IPS DF 19.7 (cell line): ENCODE measurements at regions not wholly inside any gene's neighbourhood (a gene's known extent, or its start where the extent isn't known, plus 50 kb on each side); places are given as distances from the start of the nearest gene placed in this dataset.

Experiments
- DNase-seq: peaks from one replicate; pipeline ENCODE4 v3.0.0-alpha.2; 2013; ENCODE audit warnings: low read depth, low spot score

DNA sequence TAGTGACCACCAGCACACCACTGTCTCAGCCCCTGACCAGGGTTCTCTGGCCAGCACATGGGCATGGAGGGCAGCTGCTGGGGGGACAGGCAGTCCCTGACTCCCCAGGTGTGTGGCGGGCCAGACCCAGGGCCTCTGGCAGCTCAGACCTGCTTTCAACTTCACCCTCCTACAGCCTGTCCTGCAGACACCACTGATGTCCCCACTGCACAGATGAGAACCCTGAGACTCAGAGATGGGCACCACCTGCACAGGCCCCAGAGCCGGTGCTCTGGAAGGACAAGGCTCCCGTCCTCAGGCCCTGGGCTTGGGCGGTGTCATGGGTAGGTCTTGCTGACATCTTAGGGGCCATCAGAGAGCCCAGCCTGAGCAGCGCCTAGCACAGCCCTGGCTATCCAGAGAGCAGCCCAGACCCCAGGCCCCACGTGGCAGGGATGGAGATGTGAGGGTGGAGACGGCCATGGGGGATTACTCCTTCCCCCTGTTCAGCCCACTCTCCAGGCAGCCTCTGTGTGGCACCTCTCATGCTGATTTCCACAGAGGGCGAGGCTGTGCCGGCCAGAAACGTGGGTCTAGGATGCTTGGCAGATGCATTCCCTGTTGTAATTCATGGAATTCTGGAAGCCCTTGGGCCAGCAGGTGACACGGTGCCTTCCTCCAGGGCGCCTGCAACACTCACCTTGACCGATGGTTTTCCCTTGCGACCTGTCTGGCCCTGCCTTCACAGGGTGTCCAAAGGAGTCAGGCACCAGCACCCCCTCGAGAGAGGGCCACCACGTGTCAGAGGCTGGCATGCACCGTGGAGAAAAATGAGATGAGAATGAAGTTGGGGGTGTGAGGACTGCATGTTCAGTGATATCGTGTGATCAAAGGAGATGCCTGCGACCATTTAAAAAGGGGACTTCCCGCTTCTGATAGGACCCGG lies 61.2 kb upstream of the GLI2 start:
- no peak for DNase-seq

DNA sequence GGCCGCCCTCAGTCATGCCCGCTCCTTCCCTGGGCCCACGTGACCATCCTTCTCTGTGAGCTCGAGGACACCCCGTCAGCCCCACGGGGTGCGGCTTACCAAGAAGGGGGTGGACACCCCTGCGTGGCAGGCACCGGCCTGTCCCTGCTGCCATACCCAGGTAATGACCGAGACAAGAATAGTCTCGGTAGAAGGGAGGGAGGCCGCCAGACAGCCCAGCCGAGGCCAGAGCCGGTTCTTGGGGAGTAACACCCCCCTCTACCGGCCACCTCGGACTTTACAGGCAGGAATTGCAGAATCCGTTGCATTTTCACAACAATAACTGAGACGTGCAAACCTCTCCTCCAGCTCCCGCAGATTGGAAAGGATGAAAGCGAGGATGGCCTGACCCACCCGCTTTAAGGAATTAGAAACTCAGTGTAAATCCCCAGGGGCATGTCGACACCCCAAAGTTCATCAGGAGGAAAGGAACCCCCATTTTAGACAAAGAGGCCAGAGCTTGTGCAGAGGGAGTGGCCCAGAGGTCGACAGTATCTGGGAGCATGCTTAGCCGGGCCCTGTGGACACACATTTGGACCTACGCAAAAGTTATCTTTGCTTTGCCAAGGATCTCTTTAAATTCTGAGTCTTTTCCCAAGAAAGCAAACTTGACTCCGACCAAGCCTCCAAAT lies 60.1 kb upstream of the GLI2 start:
- no peak for DNase-seq

DNA sequence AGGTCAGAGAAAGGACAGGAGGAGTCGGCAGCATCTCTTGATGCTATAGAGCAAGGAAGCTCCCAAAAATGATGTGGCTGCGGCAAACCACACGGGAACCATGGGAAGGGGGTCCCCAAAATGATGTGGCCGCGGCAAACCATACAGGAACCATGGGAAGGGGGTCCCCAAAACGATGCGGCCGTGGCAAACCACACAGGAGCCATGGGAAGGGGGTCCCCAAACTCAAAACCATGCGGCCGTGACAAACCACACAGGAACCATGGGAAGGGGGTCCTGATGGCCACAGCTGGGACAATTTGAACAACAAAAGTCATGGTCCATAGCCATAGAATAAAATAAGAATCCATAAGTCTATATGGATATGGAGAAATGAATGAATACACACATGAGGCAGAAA lies 58.4 kb upstream of the GLI2 start:
- no peak for DNase-seq

DNA sequence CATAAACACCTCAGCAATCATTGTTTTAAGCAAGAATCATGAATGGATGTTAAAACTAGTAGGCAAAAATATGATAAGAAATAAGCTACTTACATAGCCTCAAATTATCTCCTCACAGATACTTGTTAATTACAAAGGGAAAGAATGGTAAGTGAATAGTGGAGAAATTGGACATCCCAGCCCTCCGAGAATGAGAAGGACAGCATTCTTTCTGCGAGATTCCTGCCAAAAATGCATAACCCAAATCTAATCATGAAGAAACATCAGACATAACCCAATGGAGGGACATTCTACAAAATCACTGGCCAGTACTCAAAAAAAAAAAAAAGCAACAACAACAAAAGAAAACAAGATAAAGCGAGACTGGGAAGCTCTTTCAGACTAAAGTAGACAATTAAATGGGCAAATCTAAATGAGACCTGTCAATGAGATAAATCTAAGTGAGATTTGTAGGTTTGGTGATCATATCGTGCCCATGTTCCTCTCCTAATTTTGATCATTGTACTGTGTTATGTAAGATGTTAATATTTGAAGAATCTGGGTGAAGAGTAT lies 57.9 kb upstream of the GLI2 start:
- no peak for DNase-seq

- no peak for DNase-seq
Measured at GRCh38 chr2:120678251-120678650, 57.4 kb upstream of the GLI2 start.

DNA sequence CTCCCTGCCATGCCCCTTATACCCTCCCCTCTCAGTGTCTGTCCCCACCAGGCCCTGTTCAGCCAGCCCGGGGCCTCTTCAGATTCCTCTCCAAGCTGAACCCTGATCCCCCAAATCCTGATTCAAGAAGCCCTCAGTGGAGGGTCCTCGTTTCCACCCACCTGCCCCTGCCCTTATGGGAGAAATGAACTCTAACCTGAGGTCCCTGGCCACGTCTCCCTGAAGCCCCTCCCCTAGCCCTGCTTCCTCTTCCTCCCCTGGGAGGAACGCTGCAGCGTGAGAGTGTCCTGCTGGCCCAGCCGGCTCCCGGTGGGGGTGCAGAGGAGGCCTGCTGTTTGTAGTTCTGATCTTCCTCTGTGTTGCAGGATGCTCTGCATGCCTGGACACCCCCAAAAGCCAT lies 56.7 kb upstream of the GLI2 start:
- no peak for DNase-seq

GRCh38 chr2:120679526-120679925 lies 56.1 kb upstream of the GLI2 start:
- no peak for DNase-seq

- DNase-seq, result no peak
Measured at GRCh38 chr2:120680136-120680761, 55.4 kb upstream of the GLI2 start.

- no peak for DNase-seq
Measured at GRCh38 chr2:120681181-120681580, 54.5 kb upstream of the GLI2 start.

GRCh38 chr2:120681696-120682288 lies 53.9 kb upstream of the GLI2 start:
- DNase-seq, result no peak

DNA sequence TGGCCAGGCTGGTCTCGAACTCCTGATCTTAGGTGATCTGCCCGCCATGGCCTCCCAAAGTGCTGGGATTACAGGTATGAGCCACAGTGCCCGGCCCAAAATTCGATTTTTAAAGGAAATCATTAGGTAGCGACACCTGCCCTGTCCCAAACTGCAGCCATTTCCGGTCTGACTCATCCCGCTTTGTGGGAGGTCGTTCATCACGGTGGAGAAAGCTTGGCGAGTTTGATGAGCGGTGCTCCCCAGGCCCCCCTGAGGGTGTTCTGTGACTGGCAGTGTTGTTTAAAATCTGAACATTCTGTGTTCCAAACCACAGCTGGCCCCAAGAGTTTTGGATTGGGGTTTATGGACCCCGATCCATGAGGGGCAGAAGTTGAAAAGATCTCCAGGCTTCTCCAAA lies 53.0 kb upstream of the GLI2 start:
- no peak for DNase-seq

GRCh38 chr2:120683081-120683480 lies 52.6 kb upstream of the GLI2 start:
- DNase-seq, result no peak

- DNase-seq, result no peak
Measured at GRCh38 chr2:120683701-120684100, 52.0 kb upstream of the GLI2 start.

- no peak for DNase-seq
Measured at GRCh38 chr2:120684289-120685065, 51.2 kb upstream of the GLI2 start.

GRCh38 chr2:120685066-120685973 lies 50.3 kb upstream of the GLI2 start:
- DNase-seq, result no peak
